ENCODE measurements at regions not wholly inside any gene's neighbourhood (a gene's known extent, or its start where the extent isn't known, plus 50 kb on each side); places are given as distances from the start of the nearest gene placed in this dataset.

DNA sequence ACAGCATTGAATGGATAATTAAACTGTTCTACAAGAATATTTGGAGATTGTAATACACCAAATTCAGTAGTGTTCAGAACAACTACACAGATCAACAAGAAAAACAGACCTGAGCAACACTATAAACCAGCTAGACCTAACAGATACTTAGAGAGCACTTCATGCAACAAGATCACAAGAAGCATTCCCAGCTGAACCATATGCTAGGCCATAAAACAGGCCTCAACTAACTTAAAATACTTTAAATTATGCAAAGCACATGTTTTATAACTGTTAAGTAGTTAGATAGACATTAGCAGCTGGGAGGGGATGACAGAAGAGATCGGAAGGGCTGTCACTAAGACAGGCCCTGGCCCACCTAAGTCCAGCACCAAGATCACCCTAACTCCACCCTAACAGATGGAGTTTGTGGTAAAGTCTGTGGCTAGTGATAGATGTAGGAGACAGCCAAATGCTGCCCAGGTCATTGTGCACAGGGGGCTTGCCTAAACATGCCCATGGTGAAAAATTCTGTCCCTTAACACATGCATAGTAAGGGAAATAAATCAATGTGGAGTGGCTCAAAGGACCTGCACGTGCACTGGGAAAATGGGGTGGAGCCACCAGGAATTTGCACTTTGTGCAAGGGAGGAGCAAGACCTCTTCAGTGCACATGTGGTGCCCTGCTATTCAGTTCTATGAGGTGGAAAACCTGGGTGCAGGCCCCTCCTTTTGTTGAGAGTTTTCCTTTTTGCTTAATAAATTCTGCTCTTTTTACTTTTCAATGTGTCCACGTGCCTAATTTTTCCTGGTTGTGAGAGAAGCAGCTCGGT is 567.8 kb upstream of the NRG3 start:
- TF ChIP-seq, protein P1, sequence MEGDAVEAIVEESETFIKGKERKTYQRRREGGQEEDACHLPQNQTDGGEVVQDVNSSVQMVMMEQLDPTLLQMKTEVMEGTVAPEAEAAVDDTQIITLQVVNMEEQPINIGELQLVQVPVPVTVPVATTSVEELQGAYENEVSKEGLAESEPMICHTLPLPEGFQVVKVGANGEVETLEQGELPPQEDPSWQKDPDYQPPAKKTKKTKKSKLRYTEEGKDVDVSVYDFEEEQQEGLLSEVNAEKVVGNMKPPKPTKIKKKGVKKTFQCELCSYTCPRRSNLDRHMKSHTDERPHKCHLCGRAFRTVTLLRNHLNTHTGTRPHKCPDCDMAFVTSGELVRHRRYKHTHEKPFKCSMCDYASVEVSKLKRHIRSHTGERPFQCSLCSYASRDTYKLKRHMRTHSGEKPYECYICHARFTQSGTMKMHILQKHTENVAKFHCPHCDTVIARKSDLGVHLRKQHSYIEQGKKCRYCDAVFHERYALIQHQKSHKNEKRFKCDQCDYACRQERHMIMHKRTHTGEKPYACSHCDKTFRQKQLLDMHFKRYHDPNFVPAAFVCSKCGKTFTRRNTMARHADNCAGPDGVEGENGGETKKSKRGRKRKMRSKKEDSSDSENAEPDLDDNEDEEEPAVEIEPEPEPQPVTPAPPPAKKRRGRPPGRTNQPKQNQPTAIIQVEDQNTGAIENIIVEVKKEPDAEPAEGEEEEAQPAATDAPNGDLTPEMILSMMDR (IDR thresholded peaks at IDR 0.05; ENCODE audit: control insufficient read depth, extremely low read depth, insufficient read depth) = no peak
- no peak for DNase-seq (ENCODE audit: low read depth)

DNA sequence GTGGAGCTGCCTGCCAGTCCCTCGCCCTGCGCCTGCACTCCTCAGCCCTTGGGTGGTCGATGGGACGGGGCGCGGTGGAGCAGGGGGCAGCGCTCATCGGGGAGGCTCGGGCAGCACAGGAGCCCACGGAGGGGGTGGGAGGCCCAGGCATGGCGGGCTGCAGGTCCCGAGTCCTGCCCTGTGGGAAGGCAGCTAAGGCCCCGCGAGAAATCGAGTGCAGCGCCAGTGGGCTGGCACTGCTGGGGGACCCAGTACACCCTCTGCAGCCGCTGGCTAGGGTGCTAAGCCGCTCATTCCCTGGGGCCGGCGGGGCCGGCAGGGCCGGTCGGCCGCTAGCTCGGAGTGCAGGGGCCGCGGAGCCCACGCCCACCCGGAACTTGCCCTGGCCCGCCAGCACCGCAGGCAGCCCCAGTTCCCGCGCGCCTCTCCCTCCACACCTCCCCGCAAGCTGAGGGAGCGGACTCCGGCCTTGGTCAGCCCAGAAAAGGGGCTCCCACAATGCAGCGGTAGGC is 565.9 kb upstream of the NRG3 start:
- DNase-seq (ENCODE audit: low read depth) = no peak
- TF ChIP-seq, protein P1 (IDR thresholded peaks at IDR 0.05; ENCODE audit: control insufficient read depth, extremely low read depth, insufficient read depth) = no peak
- no peak overlapping the region for H3K4me3 ChIP-seq (ENCODE audit: low read depth, low read length)

More for the DNA sequence above, 567.8 kb upstream of the NRG3 start:
- H3K4me3 ChIP-seq (ENCODE audit: low read depth, low read length) = no peak overlapping the region

DNA sequence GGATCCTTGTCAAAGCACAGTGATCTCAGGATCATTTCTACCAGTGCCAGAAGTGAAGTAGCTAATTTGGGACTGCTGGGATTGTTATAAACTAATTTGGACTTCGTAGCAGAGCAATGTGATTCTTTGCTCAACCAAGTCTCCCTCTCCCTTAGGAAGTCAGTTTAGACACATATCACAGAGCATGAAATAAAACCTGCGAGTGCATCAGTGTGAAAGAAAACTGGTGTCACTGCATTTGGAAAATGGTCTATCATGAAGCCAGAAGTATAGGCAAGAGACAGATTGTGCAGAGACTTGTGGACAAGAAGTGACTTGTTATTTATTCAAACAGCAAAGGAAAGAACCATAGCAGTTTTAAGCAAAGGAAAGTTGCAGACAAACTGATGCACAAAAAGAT is 560.5 kb upstream of the NRG3 start:
- H3K4me3 ChIP-seq (ENCODE audit: low read depth, low read length) = no peak overlapping the region
- DNase-seq (ENCODE audit: low read depth) = no peak
- TF ChIP-seq, protein P1 (IDR thresholded peaks at IDR 0.05; ENCODE audit: control insufficient read depth, extremely low read depth, insufficient read depth) = no peak

DNA sequence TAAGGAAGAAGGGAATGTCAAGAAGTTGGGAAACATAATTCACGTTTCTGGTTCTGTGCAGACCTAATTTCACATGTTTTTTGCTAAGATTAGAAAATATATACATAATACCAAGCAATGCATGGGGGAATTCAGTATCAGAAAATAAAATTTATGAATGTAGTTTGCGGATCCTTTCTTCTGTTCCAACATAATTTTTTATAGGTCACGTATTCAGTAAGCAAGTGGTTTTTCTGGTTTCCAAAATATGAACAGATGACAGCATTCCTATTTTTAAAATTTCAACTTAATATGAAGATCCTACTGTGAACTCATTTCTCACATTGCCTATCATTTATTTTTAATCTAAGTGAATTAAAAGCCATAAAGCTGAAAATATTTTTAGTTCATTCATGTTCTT is 560.0 kb upstream of the NRG3 start:
- no peak overlapping the region for H3K4me3 ChIP-seq (ENCODE audit: low read depth, low read length)
- no peak for DNase-seq (ENCODE audit: low read depth)
- TF ChIP-seq, protein P1 (IDR thresholded peaks at IDR 0.05; ENCODE audit: control insufficient read depth, extremely low read depth, insufficient read depth) = no peak

DNA sequence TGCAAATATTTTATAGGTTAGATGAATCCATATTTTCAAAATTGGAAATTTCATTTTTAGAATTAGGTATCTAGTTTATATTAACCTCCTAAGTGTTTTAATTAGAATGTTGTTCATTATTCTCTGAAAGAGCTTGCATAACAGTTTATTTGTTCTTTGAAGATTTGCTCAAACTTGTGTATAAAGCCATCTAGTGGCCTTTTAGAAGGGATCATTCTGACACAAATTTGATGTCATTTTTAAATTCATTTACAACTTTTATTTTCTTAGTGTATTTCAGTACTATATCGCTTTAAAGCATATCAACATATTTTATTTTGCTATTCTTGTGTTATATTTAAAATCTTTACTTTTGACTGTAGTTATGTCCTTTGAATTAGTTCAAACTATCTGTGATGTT is 527.0 kb upstream of the NRG3 start:
- no peak overlapping the region for H3K4me3 ChIP-seq (ENCODE audit: low read depth, low read length)
- no peak for DNase-seq (ENCODE audit: low read depth)
- TF ChIP-seq, protein P1 (IDR thresholded peaks at IDR 0.05; ENCODE audit: control insufficient read depth, extremely low read depth, insufficient read depth) = peak; percentile 32; the same call in 1 of the 2 replicates

DNA sequence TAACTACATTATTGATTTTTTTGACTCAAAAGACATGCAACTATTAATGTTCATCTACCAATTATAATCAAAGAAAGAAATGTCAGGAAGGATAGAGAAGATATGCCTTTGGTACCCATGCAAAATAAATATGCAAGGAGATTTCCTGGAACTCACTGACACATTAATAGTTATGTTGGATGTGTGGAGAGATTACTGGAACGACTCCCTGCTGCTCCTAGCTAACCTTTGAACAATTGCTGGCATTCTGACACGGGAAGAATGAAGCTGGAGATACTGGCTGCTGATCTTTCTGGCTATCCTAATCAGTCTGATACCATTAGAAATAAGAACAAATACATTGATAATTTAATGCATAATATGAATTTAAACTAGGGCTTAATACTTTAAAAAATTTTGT is 507.9 kb upstream of the NRG3 start:
- no peak for DNase-seq (ENCODE audit: low read depth)
- TF ChIP-seq, protein P1 (IDR thresholded peaks at IDR 0.05; ENCODE audit: control insufficient read depth, extremely low read depth, insufficient read depth) = no peak
- no peak overlapping the region for H3K4me3 ChIP-seq (ENCODE audit: low read depth, low read length)

Data from LNCaP clone FGC (cell line).